ENCODE measurements at regions not wholly inside any gene's neighbourhood (a gene's known extent, or its start where the extent isn't known, plus 50 kb on each side); places are given as distances from the start of the nearest gene placed in this dataset.

- FAIRE-seq (no peak), DNase-seq (ENCODE audit: low read depth in 1 of 2, low spot score in 2 of 2) (no peak)
- Histone ChIP-seq H4K8ac (ENCODE audit: extremely low read depth, insufficient read depth, low read length) (no peak overlapping the region), H3K18ac (ENCODE audit: extremely low read depth, low read length) (no peak overlapping the region), H2BK15ac (ENCODE audit: low read length) (no peak overlapping the region), H3K36me3 (ENCODE audit: control insufficient read depth in 2 of 4, insufficient read depth in 4 of 4, low read length in 3 of 4) (no peaks in the 10 kb centered on the region), H3K4ac (replicated peaks; ENCODE audit: insufficient read length, low read depth, low read length) (no peak overlapping the region), H3K27ac (ENCODE audit: low read depth, low read length) (no peak overlapping the region), H3K4me3 (ENCODE audit: extremely low read depth in 1 of 4, insufficient read depth in 2 of 4, low read depth in 3 of 4, low read length in 4 of 4) (no peak overlapping the region), H3K4me1 (replicated peaks in 1 of 4; ENCODE audit: control insufficient read depth in 3 of 4, insufficient read depth in 4 of 4, low read length in 3 of 4) (no peaks in the 10 kb centered on the region), H3K4me2 (ENCODE audit: insufficient read depth in 1 of 2, low read depth in 2 of 2, low read length in 2 of 2) (no peak overlapping the region), H3K27me3 (replicated peaks in 1 of 4; ENCODE audit: control insufficient read depth in 3 of 4, extremely low read depth in 1 of 4, insufficient read depth in 3 of 4, low read length in 3 of 4) (no peaks in the 10 kb centered on the region), H2BK20ac (ENCODE audit: low read length) (no peak overlapping the region), H2BK12ac (ENCODE audit: low read depth, low read length) (no peak overlapping the region), H4K5ac (ENCODE audit: insufficient read length, low read depth, low read length) (no peak overlapping the region), H2AK5ac (ENCODE audit: low read depth, low read length) (no peak overlapping the region), H4K20me1 (replicated peaks in 1 of 2; ENCODE audit: control insufficient read depth in 1 of 2, insufficient read depth in 2 of 2, low read length in 2 of 2) (peaks cover 0 to 14% of the 10 kb centered on the region in 2 experiments), H2BK120ac (replicated peaks; ENCODE audit: low read depth, low read length) (no peak overlapping the region), H3K9ac (replicated peaks in 1 of 4; ENCODE audit: extremely low read depth in 1 of 4, low read depth in 3 of 4, low read length in 3 of 4) (no peak overlapping the region), H2BK5ac (ENCODE audit: low read depth, low read length) (no peak overlapping the region), H3K56ac (replicated peaks; ENCODE audit: insufficient read length, low read depth, low read length) (no peak overlapping the region), H4K91ac (replicated peaks; ENCODE audit: insufficient read length, low read length) (no peak overlapping the region), H3K79me1 (ENCODE audit: low read depth, low read length) (no peaks in the 10 kb centered on the region; the same call in 1 of the 2 replicates), H3K9me3 (ENCODE audit: insufficient read depth in 2 of 2, low read depth in 1 of 2, low read length in 1 of 2) (no peaks in the 10 kb centered on the region), H3K23me2 (ENCODE audit: low read depth, low read length) (peaks cover 17% of the 10 kb centered on the region; the same call in 1 of the 2 replicates), H2AFZ (ENCODE audit: low read length) (no peak overlapping the region), H3K79me2 (ENCODE audit: control insufficient read depth in 1 of 2, insufficient read depth in 2 of 2, low read length in 2 of 2) (no peaks in the 10 kb centered on the region), H3K14ac (ENCODE audit: insufficient read length) (no peak overlapping the region), H3K23ac (ENCODE audit: insufficient read length) (no peak overlapping the region)
- POLR2A ChIA-PET (ENCODE audit: partially characterized antibody) = no interaction called here
- CTCF ChIA-PET (ENCODE audit: partially characterized antibody) = interaction anchor here (0.9 kb wide), 1 partner anchor 13 kb away, joined by 3 read pairs; no protein-coding TSS in a partner anchor
- WGBS, 2 experiments (ENCODE audit: extremely low coverage in 1 of 2, insufficient coverage in 1 of 2, insufficient read length in 1 of 2, insufficient replicate concordance in 2 of 2, low coverage in 1 of 2, low lambda C conversion rate in 2 of 2, missing lambda C conversion rate in 1 of 2) = 86% methylated on average over 12 of the region's 12 CpGs; no CpG with 5 or more reads in 1 of the 2 experiments
- TF ChIP-seq CEBPB (IDR thresholded peaks at IDR 0.05; ENCODE audit: low read depth, low read length) = no peak
- TF ChIP-seq HDAC6 (IDR thresholded peaks at IDR 0.05; ENCODE audit: low read depth, low read length) = no peak
- no peak for TF ChIP-seq SUZ12 (IDR thresholded peaks at IDR 0.05; ENCODE audit: low read length)
- no peak for TF ChIP-seq KDM5A (IDR thresholded peaks at IDR 0.05; ENCODE audit: low read length)
- TF ChIP-seq CTCF (IDR thresholded peaks at IDR 0.05; ENCODE audit: control extremely low read depth in 1 of 3, insufficient read depth in 1 of 3, low read depth in 1 of 3, low read length in 3 of 3) = no peak
- TF ChIP-seq RNF2 (IDR thresholded peaks at IDR 0.05; ENCODE audit: borderline replicate concordance, low read depth, low read length, missing control alignments, poor library complexity, severe bottlenecking) = no peak
- no peak for TF ChIP-seq EP300 (IDR thresholded peaks at IDR 0.05; ENCODE audit: borderline replicate concordance in 1 of 2, low read depth in 2 of 2, low read length in 2 of 2)
- no peak for TF ChIP-seq SP4 (IDR thresholded peaks at IDR 0.05; ENCODE audit: low read length)
- TF ChIP-seq GTF2F1 (IDR thresholded peaks at IDR 0.05; ENCODE audit: borderline replicate concordance, low read depth, low read length) = no peak
- TF ChIP-seq SAP30 (IDR thresholded peaks at IDR 0.05; ENCODE audit: insufficient read depth, insufficient replicate concordance, low read length) = no peak
These were observed 177.3 kb downstream of the URI1 start for GRCh38 chr19:30119180-30119908.

Measured in H1 (cell line).